Loucy (cell line): ENCODE measurements at regions not wholly inside any gene's neighbourhood (a gene's known extent, or its start where the extent isn't known, plus 50 kb on each side); places are given as distances from the start of the nearest gene placed in this dataset.

Source experiments
- H2AFZ ChIP-seq: fragments of 200-600 bp; sonication (generic); 2 replicates; pipeline ENCODE4 v1.6.0; 2016; ENCODE audit warnings: antibody characterized with exemption, mild to moderate bottlenecking, low read length, moderate library complexity
- H3F3A ChIP-seq: fragments of 200-600 bp; 2 replicates; pipeline ENCODE4 v1.6.0; 2016; ENCODE audit warnings: antibody characterized with exemption, low read depth, mild to moderate bottlenecking
- H3K27me3 ChIP-seq: fragments of 200-600 bp; sonication (generic); 2 replicates; pipeline ENCODE4 v1.6.1; 2014; ENCODE audit warnings: low read length, mild to moderate bottlenecking; ENCODE audit not compliant: insufficient read depth, poor library complexity, severe bottlenecking
- H3K36me3 ChIP-seq: fragments of 200-600 bp; sonication (generic); 2 replicates; pipeline ENCODE4 v1.6.1; 2016; ENCODE audit warnings: low read length; ENCODE audit not compliant: insufficient read depth
- H3K4me1 ChIP-seq: fragments of 200-600 bp; sonication (generic); 2 replicates; pipeline ENCODE4 v1.5.1; 2014; ENCODE audit warnings: low read length, mild to moderate bottlenecking; ENCODE audit not compliant: insufficient read depth, poor library complexity, severe bottlenecking
- H3K4me2 ChIP-seq: fragments of 200-600 bp; sonication (generic); 2 replicates; pipeline ENCODE4 v1.6.0; 2014; ENCODE audit warnings: antibody characterized with exemption, low read length, low read depth, mild to moderate bottlenecking; ENCODE audit not compliant: poor library complexity, severe bottlenecking
- H3K4me3 ChIP-seq: fragments of 200-600 bp; sonication (generic); 2 replicates; pipeline ENCODE4 v1.5.1; 2014; ENCODE audit warnings: low read length, mild to moderate bottlenecking, mixed read lengths; ENCODE audit not compliant: poor library complexity, severe bottlenecking
- H3K79me2 ChIP-seq: fragments of 200-600 bp; sonication (generic); 2 replicates; pipeline ENCODE4 v1.6.1; 2014; ENCODE audit warnings: low read length; ENCODE audit not compliant: insufficient read depth
- H3K9ac ChIP-seq: fragments of 200-600 bp; sonication (generic); 2 replicates; pipeline ENCODE4 v1.6.0; 2014; ENCODE audit warnings: mild to moderate bottlenecking, low read depth, low read length, moderate library complexity; ENCODE audit not compliant: poor library complexity, severe bottlenecking
- H3K9me2 ChIP-seq: fragments of 200-600 bp; sonication (generic); replicated peaks from 2 replicates; pipeline ENCODE4 v1.6.1; 2016; ENCODE audit warnings: low read depth, low read length, mixed read lengths
- H3K9me3 ChIP-seq: fragments of 200-600 bp; sonication (generic); 2 replicates; pipeline ENCODE4 v1.6.1; 2014; ENCODE audit warnings: mild to moderate bottlenecking, antibody characterized with exemption, low read length, low read depth; ENCODE audit not compliant: insufficient read depth
- H4K20me1 ChIP-seq: fragments of 200-600 bp; sonication (generic); 2 replicates; pipeline ENCODE4 v1.6.0; 2014; ENCODE audit warnings: antibody characterized with exemption, low read length, mild to moderate bottlenecking; ENCODE audit not compliant: insufficient read depth, poor library complexity, severe bottlenecking
- EZH2phosphoT487 ChIP-seq: fragments of 200-600 bp; IDR thresholded peaks from 2 replicates; pipeline ENCODE4 v1.6.1; 2018; ENCODE audit warnings: antibody characterized with exemption, mild to moderate bottlenecking, moderate library complexity, borderline replicate concordance
- TF ChIP-seq, protein P1 (sequence below): fragments of 200-600 bp; sonication (generic); conservative IDR thresholded peaks from 2 replicates; pipeline ENCODE4 v1.5.1; 2014; ENCODE audit warnings: mild to moderate bottlenecking, antibody characterized with exemption, low read length

DNA sequence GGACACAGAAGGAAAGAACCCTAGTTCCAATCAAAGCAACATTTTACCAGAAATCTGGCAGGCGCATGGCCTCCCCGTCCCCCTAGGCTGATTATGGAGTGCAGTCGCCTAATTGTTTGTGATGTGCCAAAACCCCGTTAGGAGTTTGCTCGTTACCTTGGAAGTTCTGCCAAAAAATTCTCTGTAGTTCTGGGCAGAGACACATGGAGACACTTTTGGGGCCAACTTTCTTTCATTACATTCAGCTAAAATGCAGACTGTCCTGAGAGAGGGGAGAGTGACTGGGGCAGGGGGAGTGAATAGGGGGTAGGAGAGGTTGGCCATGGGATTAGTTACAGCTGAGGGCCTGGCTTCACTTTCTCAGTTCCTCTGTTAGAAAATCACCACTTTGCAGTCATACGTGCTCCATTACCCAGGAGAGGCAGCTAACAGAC, 158.0 kb upstream of the NPVF start:
- Histone ChIP-seq H3K4me3 (no peak overlapping the region), H3K79me2 (no peaks in the 10 kb centered on the region), H2AFZ (no peak overlapping the region), H3K4me1 (no peaks in the 10 kb centered on the region), H3K9me3 (no peaks in the 10 kb centered on the region), H3K4me2 (no peak overlapping the region), H3K36me3 (no peaks in the 10 kb centered on the region), H3K27me3 (no peaks in the 10 kb centered on the region), H3K9me2 (no peaks in the 10 kb centered on the region), H3K9ac (no peak overlapping the region), H3F3A (no peaks in the 10 kb centered on the region), H4K20me1 (no peaks in the 10 kb centered on the region)
- TF ChIP-seq EZH2phosphoT487: no peak
- TF ChIP-seq, protein P1, sequence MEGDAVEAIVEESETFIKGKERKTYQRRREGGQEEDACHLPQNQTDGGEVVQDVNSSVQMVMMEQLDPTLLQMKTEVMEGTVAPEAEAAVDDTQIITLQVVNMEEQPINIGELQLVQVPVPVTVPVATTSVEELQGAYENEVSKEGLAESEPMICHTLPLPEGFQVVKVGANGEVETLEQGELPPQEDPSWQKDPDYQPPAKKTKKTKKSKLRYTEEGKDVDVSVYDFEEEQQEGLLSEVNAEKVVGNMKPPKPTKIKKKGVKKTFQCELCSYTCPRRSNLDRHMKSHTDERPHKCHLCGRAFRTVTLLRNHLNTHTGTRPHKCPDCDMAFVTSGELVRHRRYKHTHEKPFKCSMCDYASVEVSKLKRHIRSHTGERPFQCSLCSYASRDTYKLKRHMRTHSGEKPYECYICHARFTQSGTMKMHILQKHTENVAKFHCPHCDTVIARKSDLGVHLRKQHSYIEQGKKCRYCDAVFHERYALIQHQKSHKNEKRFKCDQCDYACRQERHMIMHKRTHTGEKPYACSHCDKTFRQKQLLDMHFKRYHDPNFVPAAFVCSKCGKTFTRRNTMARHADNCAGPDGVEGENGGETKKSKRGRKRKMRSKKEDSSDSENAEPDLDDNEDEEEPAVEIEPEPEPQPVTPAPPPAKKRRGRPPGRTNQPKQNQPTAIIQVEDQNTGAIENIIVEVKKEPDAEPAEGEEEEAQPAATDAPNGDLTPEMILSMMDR: no peak

DNA sequence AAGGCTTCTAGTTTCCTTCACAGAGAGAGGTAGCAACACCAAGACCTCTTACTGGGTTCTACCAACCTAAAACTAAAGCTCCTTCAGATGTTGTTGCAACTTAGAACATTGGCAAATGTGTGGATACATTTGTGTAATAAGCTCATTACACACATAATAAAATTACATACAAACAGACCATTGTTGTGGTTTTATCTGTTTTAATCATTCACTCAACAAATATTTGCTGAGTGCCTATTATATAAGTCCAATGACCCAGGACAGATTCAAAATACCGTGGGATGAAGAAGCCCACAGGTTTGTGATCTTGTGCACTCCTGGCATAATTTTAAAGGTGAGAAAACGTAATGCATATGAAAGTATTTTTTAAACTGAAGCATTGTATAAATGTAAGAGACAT, 160.4 kb upstream of the NPVF start:
- Histone ChIP-seq H3F3A (no peaks in the 10 kb centered on the region), H3K9me2 (no peaks in the 10 kb centered on the region), H2AFZ (no peak overlapping the region), H3K27me3 (no peaks in the 10 kb centered on the region), H3K4me1 (no peaks in the 10 kb centered on the region), H3K4me3 (no peak overlapping the region), H4K20me1 (no peaks in the 10 kb centered on the region), H3K9me3 (no peaks in the 10 kb centered on the region), H3K79me2 (no peaks in the 10 kb centered on the region), H3K36me3 (no peaks in the 10 kb centered on the region), H3K4me2 (no peak overlapping the region), H3K9ac (no peak overlapping the region)
- TF ChIP-seq, protein P1: no peak
- no peak for TF ChIP-seq EZH2phosphoT487

DNA sequence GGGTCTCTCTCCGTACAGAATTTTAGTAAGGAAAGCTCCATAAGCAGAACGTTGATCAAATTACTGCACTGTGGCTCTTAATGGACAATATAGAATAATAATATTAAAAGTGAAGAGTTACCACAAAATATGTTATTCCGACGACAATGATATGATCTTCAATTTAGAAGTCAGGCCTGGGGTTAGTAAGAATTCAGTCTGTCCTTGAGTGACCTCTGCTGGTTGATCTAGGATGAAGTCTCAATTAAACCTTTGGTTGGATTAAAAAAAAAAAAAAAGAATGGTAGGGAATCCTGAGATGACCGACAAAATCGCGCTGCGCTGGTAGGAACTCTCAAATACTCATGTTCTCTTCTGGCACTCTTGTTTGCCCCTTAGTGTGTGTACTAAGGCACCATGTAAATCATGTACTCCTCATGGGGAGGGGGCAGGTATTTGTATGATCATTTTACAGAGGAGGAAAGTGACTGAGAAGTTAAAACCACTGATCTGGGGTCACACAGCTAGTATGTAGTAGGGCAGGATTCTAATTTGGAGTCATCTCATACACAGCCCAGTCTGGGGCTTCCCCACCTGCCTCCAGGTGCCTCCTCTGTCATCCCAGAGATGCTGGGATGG, 161.3 kb upstream of the NPVF start:
- H3K4me1 ChIP-seq: no peaks in the 10 kb centered on the region
- no peaks in the 10 kb centered on the region for H4K20me1 ChIP-seq
- H3K9me2 ChIP-seq: no peaks in the 10 kb centered on the region
- no peak overlapping the region for H3K4me3 ChIP-seq
- TF ChIP-seq, protein P1: peak; percentile 79
- TF ChIP-seq EZH2phosphoT487: no peak
- H3K36me3 ChIP-seq: no peaks in the 10 kb centered on the region
- no peaks in the 10 kb centered on the region for H3F3A ChIP-seq
- H3K27me3 ChIP-seq: no peaks in the 10 kb centered on the region
- H3K4me2 ChIP-seq: no peak overlapping the region
- H3K79me2 ChIP-seq: no peaks in the 10 kb centered on the region
- 0 out of 2 replicates have a peak overlapping the region, but pooled peaks have one; percentile 29 for H2AFZ ChIP-seq
- H3K9me3 ChIP-seq: no peaks in the 10 kb centered on the region
- H3K9ac ChIP-seq: no peak overlapping the region
